T follicular helper cell (primary cell): ENCODE measurements at regions not wholly inside any gene's neighbourhood (a gene's known extent, or its start where the extent isn't known, plus 50 kb on each side); places are given as distances from the start of the nearest gene placed in this dataset.
"Not testable (repeated sequence)": the region's sequence is repeated elsewhere in the genome, so short reads cannot be mapped to it uniquely, and the experiment has no call there.

Source experiments
- DNase-seq: peaks from one replicate; pipeline ENCODE4 v3.0.0-alpha.2; 2020; ENCODE audit warnings: low read depth

DNA sequence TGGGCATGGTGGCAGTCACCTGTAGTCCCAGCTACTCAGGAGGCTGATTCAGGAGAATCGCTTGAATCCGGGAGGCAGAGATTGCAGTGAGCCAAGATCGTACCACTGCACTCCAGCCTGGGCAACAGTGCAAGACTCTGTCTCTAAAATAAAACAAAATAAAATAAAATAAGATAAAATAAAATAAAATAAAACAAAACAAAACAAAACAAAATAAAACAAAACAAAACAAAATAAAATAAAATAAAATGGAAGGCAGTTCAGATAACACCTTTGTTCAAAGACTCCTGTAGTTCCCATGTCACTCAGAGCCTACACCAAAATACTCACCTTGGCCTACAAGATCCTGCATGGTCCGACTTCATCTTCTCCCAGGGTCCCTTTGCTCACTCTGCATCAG lies 61.3 kb downstream of the SYF2 start:
- DNase-seq: not testable (repeated sequence)

DNA sequence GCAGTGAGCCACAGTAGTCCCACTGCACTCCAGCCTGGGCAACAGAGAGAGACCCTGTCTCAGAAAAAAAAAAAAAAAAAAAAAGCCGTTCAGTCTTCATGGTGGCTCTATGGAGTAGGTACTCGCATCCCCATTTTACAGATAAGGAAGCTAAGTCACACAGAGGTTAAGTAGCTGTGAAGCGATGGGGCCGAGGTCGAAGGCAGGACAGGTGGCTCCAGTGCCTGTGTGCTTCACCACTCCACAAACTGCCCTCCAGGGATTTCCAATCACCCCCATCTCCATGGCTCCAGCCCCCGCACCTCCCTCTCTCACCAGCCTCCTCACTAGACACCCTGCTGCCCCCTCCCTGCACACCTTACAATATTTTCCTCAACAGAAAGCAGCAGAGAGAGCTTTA lies 61.9 kb downstream of the SYF2 start:
- no peak for DNase-seq

DNA sequence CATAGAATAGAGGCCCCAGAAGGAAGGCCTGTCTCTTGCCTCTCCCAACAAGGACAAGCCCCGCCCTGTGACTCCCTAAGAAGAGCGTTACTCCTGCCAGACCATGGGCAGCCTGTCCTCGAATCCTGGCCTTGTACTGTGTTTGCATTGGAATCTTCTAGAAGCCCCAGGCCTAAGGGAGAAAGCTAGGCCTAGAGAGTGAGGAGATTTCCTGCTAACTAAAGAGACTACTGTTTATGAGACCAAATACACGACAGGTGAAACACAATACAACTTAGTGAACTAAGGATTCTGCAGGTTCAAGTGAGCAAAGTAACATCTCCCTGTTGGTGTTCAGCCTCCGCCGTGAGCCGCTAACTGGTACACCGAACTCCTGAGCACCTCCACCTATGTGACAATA lies 62.7 kb downstream of the SYF2 start:
- no peak for DNase-seq

DNA sequence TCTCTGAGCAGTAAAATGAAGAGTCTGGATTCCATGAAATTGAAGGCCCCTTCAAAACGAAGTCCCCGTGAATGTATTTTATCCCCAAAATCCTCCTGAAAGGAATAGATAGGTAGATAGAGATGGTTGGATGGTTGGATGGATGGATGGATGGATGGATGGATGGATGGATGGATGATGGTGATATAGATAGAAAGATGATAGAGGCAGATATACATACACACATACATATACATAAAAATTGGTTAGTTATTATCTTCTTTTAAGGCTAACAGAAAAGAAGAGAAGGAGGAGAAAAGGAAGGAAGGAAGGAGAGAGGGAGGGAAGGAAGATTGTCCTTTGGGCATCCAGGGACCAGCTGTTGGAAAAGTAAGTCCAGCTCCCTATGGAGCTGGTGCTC lies 63.1 kb downstream of the SYF2 start:
- no peak for DNase-seq

DNA sequence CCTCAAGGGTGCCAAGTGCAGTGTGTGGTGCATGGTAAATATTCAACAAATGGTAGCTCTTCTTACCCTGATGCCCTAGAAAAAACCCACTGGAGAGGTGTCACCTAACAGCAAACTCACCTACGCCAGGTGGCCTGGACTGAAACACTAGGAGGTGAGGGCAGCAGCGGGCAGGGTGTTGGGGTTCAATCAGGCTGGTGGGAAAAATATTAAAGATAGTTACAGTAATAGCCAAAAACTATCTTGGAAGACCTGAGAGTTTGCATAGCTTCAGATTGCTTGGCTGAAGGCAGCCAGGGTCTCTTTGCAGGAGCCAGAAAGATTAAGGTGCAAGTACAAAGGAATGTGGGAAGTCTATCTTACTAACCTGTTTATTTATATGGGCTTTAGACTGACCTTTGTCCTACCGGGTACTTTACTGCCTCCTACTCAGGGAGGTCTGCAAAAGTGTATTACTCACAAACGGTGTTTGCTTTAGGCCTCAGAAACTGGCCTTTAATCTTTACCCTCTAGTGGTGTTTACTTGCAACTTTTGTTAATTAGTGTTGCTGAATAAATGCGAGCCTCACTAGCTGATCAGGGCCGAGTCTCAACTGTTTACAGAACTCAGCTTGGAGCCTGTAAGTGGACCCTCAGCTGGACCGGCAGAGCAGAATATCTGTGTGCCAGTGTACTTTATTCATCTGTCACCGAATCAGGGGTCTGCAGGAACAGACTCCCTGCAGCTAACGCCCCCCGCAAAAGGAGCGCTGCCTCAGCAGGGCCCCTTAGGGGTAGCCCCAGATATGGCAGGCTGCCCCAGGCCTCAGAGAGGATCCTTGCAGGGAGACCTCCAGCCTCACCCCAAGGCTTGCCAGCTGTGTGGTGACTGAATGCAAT lies 63.9 kb downstream of the SYF2 start:
- DNase-seq: no peak

DNA sequence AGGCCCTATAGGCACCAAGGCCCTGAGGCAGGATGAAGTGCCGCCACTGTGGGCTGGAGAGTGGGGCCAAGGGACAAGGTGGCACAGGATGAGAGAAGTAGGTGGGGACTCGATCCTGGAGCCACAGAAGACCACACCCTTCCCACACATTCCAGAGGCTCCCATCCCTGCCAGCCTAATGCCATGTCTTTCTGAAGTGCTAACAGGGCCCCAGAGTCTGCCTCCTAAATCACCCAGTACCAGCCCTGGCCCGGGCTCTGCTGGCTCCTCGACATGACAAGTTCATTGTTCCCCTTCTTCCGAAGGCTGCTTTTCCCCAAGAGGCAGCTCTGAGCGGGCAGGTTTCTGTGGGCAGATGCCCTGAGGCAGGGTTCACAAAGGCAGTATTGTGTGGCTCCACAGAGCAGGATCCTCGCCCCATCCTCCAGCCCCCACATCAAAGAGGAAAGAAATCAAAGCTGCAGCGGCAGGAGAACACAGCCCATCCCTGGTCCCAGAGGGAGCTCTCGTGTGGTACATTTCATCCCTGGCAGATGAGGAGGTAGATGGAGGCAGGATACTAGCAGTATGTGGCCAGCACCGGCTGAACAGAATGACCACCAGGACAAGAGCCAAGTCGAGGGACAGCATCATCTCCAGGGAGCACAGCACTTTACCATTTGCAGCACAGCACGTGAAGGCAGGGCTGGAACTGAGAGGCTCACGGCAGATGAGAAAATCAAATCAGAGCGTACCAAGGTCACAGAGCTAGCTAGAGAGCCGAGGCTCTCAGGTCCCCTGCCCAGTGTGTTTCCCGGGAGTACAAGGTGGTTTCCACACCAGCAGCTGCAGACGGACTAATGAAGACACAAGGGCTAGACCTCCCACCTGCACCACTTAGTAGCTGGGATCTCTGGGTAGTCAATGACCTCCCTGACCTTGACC lies 64.8 kb downstream of the SYF2 start:
- DNase-seq: no peak

DNA sequence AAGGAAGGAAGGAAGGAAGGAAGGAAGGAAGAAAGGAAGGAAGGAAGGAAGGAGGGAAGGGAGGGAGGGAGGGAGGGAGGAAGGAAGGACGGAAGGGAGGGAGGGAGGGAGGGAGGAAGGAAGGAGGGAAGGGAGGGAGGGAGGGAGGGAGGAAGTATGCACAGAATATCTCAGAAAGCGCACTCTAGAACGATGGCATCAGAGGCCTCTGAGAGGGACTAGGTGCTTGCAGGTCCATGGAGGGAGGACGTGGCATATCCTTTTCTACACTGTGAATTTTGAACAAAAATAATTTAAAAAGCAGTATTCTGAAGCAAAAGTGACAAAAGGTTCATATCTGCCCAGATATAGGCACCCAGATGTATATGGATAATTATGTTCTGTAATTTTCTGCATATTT lies 65.5 kb downstream of the SYF2 start:
- DNase-seq: no peak

DNA sequence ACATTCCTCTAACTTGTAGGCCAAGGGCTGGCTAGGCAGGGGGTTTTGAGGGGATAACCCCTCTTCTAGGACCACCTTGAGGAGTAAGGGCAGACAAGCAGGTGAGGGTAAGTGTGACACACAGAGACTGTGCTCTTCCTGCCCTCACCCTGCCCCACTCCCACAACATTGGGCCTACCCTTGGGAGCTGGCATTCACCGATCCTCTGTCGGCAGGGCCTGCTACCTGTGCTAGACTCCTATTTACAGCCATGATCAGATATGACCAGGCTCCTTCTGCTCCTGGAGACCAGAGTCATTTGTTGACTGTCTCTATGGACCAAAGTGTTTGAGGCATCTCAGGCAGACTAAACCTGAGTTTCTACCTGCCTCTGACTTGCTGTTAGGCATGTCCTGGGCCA lies 68.3 kb downstream of the SYF2 start:
- DNase-seq: no peak

DNA sequence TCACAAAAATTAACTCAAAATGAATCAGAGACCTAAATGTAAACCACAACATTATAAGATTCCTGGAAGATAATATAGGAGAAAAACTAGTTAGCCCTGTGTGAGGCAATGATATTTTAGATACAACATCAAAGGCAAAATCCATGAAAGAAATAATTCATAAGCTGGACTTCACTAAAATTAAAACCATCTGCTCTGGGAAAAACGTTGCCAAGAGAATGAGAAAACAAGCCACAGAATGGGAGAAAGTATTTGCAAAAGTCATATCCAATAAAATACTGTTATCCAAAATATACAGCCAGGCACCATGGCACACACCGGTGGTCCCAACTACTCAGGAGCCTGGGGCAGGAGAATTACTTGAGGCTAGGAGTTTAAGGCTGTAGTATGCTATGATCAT lies 70.3 kb downstream of the SYF2 start:
- no peak for DNase-seq

DNA sequence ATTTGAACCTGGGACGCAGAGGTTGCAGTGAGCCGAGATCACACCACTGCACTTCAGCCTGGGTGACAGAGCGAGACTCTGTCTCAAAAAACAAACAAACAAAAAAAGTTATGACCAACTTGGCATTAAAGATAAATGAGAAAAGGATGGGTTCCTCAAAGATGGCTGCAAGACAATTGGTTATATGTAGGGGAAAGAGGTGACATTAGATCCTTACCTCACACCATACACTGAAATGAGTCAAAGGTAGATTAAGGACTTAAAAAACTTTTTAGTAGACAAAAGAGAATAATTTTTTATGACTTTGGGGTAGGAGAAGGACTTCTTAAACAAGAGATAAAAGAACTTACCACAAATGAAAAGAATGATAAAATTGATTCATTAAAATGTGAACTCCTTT lies 74.5 kb downstream of the SYF2 start:
- no peak for DNase-seq

DNA sequence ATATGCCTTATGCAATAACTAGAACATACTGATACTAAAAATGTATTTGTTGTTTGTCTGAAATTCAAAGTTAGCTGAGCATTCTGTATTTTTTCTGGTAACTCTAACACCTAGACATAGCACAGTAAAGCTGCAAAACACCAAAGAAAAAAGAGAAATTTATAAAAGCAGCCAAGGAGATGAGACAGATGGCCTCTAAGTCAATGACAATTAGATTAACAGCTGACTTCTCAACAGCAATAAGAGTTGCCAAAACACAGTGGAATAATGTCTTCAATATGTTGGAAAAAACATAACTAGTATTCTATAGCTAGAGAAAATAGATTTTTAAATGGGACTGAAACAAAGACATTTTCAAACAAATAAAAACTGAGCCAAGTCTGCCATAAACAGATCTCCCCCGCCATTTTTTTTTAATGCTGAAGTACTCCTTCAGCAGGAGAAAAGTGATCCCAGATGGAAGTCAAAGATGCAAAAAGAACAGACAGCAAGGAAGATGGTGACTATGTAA lies 81.3 kb downstream of the SYF2 start:
- DNase-seq: no peak

DNA sequence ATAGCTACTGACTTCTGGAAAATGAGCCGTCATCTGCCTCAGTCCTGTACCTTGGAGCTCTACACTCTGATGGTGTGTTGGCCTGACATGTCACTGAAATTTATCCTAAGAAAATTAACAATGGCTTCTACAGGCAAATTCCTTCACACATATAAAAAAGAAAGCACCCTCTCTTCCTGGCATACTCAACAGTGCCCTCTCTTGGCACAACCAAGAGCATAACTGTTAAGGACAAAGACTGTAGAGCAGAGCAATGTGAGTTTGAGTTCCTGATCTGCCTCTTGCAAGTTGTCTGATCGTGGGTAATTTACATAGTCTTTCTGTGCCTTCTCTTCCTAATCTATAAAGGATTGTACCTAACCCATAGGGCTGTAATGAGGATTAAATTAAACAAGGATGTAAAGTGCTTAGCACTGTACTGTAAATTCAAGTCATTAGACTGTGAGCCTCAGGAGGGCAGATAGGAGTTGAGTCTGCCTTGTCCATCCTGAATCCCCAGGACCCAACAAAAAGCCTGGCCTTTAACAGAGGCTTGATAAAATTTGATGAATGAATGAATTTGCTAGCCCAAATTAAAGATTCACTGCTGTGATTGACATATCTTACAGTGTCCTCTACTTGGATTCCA lies 83.5 kb downstream of the SYF2 start:
- no peak for DNase-seq

DNA sequence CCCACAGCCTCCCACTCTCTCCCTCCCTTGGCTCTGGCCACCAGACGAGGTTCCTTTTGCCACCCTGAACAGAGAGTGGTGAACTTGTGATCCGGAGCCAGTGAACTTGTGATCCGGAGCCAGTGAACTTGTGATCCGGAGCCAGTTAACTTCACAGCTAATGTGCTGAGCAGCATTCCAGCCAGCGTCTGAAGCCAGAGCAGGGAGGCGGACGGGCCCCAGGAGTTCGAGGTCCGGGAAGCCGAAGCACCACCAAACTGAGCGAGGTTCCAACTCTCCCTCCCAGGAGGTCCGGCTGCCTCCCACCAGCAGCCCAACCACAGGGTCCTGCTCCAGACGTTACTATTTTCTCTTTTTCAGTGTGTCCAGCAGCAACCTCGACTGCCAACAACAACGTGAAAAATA lies 85.8 kb downstream of the SYF2 start:
- DNase-seq: no peak

DNA sequence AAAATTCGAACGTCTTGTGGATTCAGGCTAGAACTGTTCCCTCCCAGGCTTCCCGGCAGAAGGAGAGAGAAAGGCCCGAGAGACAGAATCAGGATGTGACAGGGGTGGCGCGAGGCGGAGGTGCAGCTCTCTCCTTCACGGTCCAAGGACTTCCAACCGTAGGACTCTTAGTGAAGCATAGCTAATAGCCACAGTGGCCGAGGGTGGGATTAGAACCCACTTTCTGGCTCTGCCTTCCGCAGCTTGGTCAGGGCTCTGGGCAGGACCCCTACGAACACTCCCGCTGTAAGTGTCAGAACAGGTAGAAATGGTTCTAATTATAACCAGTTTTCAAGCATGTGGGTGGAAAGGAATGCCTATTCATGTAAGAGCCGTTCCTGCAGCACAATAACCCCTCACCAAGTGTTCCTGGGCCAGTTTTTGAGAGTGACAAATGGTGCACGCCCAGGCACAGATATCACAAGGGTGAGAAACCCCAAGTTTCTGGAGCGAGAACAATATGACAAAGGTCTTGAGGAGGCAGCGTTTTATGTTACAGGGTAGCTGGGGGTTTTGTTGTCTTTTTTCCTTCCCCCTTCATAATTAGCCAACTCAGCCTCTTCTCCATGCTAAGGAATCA lies 86.4 kb downstream of the SYF2 start:
- no peak for DNase-seq

DNA sequence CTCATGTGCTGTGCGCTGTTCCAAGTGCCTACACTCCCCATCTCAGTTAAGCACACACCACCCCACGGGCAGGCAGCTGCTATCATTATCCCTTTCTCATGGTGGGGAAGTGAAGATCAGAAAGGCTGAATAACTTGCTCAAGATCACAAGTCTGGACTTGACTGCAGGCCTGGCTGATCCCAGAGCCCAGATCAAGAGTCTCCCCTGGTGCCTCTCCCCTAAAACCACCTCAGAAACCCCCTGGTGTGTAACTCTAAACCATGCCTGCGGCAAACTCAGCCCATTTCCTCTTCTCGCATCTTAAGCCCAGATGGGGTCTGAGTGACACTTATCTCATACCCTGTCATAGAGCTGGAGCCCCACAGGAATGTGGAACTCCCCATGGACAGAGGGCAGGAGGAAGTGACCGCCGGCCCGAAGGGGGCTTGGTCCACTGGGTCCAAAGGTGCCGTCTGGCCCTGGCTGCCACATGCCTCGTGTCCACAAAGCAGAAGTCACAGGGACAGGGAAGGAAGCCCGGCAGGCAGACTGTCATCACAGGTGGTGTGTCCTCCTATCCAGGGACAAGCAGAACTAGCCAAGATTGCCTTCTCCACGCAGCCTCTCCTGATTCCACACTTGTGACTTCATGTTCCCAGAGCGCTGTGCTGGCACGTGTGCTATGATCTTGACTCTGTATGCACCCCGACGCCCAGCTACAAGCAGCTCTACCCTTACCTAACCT lies 92.1 kb downstream of the SYF2 start:
- DNase-seq: no peak

DNA sequence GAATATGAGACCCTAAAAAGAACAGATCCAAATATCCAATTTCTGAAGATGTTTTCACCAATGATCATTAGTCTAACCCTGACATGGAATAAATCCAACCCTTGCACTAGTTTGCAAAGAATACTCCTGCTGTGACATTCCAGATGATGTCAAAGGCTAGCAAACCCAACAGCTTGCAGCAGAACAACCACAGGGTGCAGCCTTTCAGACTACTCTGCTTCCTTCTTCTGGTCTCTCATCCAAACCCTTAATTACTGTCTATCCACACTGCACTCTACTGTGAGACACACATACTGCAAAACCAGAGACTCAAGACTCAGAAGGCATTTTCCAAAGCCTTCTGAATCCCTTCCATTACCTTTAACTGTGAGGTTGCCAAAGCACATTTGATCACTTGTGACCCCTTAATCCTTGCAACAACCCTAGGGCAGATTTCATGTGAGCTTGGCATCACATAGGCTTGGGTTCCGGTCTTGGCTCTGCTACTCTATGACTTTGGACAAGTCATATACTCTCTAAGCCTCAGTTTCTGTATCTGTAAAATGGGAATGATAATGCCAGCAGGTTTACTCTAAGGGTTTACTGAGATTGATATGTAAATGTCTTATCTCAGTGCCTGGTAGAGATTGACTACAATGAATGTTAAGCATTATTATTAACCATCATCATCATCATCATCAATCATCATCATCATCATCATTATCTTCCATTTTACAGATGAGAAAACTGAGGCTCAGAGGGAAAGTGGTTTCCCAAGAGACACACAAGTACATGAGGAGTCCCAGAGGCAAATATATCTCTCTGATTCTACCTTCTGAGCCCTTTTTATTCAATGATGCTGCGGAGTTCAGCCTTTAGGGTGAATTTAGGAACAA lies 94.5 kb downstream of the SYF2 start:
- no peak for DNase-seq

DNA sequence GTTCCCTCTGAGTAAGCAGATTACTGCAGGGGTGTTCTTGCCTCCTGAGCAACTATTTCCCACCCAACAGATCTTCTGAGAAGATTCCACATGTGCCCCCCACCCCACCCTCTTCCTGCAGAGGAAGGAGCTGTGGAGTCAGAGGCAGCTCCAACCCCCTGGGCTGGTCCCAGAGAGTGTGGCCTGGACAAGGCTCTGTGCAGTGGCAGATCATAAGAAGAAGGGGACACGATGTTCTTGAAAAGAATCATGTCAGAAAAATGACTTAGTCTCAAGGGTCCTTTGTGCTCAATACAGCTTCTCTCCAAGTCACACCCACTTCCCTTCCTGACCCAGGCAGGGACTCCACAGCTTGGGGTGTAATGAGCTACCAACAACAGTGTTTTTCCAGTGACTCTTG lies 95.2 kb downstream of the SYF2 start:
- no peak for DNase-seq

DNA sequence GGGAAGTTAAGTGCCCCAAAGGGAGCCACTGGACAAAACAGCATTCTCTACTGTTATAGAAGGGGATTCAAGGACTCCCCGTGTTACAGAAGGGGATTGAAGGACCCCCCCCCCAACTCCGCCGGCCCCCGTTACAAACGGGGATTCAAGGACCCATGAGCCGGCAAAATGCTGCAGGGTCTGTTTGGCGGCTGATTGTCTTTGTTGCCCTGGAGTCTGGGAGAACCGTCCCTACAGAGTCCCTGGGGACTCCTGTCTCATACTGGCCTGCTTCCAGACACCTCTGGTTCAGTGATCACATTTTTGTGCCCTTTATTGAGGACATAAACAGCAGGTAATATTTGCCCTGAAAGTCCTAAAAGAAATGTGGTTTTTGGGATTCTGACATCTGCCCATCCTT lies 96.4 kb downstream of the SYF2 start:
- no peak for DNase-seq

DNA sequence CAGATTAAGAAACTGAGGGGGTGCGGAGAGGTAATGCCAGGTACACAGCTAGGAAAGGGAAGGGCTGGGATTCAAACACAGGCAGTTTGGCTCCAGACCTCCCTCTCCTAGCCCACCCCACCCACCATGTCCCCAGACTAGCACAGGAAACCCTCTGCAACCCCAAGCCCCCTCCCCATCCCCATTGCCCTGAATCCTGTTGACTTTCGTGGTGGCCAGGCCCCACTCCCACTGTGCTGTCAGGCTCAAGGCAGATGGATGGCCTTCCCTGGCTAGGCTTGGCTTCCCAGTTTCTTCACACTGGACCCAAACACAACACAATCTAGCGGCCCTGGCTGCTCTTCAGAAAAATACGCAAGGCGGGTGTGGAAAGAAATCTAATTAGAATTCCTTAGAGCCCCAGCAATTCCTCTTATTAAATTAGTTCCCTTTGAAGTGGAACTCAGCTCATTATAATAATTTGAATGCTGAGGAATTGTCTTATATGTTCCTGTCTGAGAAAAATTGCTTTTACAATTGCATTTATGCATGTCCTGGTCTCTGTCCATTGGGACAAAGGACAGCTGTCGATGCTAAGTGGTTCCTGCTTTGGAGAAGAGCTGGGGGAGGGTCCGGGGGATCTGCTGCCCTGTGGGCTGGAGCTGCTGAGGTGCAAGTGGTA lies 97.4 kb downstream of the SYF2 start:
- DNase-seq: no peak

DNA sequence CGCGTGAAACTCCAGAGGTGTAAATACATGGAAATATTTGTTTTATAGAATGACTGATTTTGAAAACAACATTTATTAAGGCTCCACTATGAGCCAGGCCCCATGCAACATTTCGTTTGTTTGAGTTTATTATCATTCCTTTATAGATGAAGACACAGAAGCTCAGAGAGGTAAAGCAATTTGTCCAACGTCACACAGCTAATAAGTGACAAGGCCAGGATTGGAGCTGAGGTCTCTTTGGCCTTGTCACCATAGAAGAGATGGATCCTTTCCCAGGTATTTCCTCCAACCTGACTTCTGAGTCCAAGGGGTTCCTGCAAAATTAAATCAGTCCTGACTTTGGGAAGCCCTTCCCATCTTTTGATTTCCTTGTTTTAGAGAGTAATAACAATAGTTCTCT lies 98.0 kb downstream of the SYF2 start:
- DNase-seq: no peak
